ENCODE measurements at regions not wholly inside any gene's neighbourhood (a gene's known extent, or its start where the extent isn't known, plus 50 kb on each side); places are given as distances from the start of the nearest gene placed in this dataset.

GRCh38 chr1:191452586-191452985 is 705.7 kb upstream of the RGS18 start:
- H3K9me3 Mint-ChIP-seq = peaks cover 13 to 21% of the 10 kb centered on the region in 2 donors

GRCh38 chr1:191453487-191453886 is 704.8 kb upstream of the RGS18 start:
- Histone ChIP-seq H3K9me3 (ENCODE audit: control insufficient read depth, insufficient read depth, low read length) (peaks cover 8% of the 10 kb centered on the region), H3K27me3 (ENCODE audit: control insufficient read depth, insufficient read depth, low read length) (no peaks in the 10 kb centered on the region), H3K4me1 (ENCODE audit: control insufficient read depth, insufficient read depth, low read length) (no peaks in the 10 kb centered on the region), H3K4me3 (ENCODE audit: low read length) (no peak overlapping the region), H3K27ac (ENCODE audit: low read length) (no peak overlapping the region), H3K36me3 (ENCODE audit: control insufficient read depth, insufficient read depth, low read length) (no peaks in the 10 kb centered on the region)
- H3K4me1 Mint-ChIP-seq = no peaks in the 10 kb centered on the region
- peaks cover 16 to 26% of the 10 kb centered on the region in 2 donors for H3K9me3 Mint-ChIP-seq
- no peaks in the 10 kb centered on the region for H3K27me3 Mint-ChIP-seq (ENCODE audit: low read depth in 2 of 2)
- H3K27ac Mint-ChIP-seq = no peak overlapping the region
- ATAC-seq = no peak
- no peak overlapping the region for H3K4me3 Mint-ChIP-seq
- peaks cover 11% of the 10 kb centered on the region for H3K36me3 Mint-ChIP-seq
- no peak for TF ChIP-seq CTCF (IDR thresholded peaks at IDR 0.05)
- intact Hi-C loops (cut with micrococcal nuclease) = no loop called here
- no peak for DNase-seq
- WGBS (ENCODE audit: insufficient coverage) = 59% methylated on average over 2 of the region's 2 CpGs

More at GRCh38 chr1:191452586-191452985, 705.7 kb upstream of the RGS18 start:
- no peak for TF ChIP-seq CTCF (IDR thresholded peaks at IDR 0.05)
- peaks cover 10% of the 10 kb centered on the region for H3K9me3 ChIP-seq (ENCODE audit: control insufficient read depth, insufficient read depth, low read length)
- no peak for ATAC-seq
- H3K27me3 Mint-ChIP-seq (ENCODE audit: low read depth in 2 of 2) = no peaks in the 10 kb centered on the region
- H3K27me3 ChIP-seq (ENCODE audit: control insufficient read depth, insufficient read depth, low read length) = no peaks in the 10 kb centered on the region
- intact Hi-C loops (cut with micrococcal nuclease) = no loop called here
- H3K27ac Mint-ChIP-seq = no peak overlapping the region
- no peaks in the 10 kb centered on the region for H3K4me1 Mint-ChIP-seq
- H3K4me1 ChIP-seq (ENCODE audit: control insufficient read depth, insufficient read depth, low read length) = no peaks in the 10 kb centered on the region
- 90% methylated on average over 5 of the region's 5 CpGs for WGBS (ENCODE audit: insufficient coverage)
- H3K27ac ChIP-seq (ENCODE audit: low read length) = no peak overlapping the region
- no peak for DNase-seq
- H3K36me3 ChIP-seq (ENCODE audit: control insufficient read depth, insufficient read depth, low read length) = no peaks in the 10 kb centered on the region
- H3K4me3 ChIP-seq (ENCODE audit: low read length) = no peak overlapping the region
- no peak overlapping the region for H3K4me3 Mint-ChIP-seq
- peaks cover 11% of the 10 kb centered on the region for H3K36me3 Mint-ChIP-seq

GRCh38 chr1:191457889-191458288 is 700.4 kb upstream of the RGS18 start:
- no peak for TF ChIP-seq CTCF (IDR thresholded peaks at IDR 0.05)
- no peaks in the 10 kb centered on the region for H3K4me1 ChIP-seq (ENCODE audit: control insufficient read depth, insufficient read depth, low read length)
- H3K36me3 ChIP-seq (ENCODE audit: control insufficient read depth, insufficient read depth, low read length) = no peaks in the 10 kb centered on the region
- Mint-ChIP-seq H3K4me3 (no peak overlapping the region), H3K27ac (no peak overlapping the region), H3K9me3 (peaks cover 17 to 28% of the 10 kb centered on the region in 2 donors), H3K36me3 (peaks cover 11% of the 10 kb centered on the region), H3K27me3 (ENCODE audit: low read depth in 2 of 2) (no peaks in the 10 kb centered on the region), H3K4me1 (no peaks in the 10 kb centered on the region)
- intact Hi-C loops (cut with micrococcal nuclease) = no loop called here
- DNase-seq (no peak), ATAC-seq (no peak)
- H3K27ac ChIP-seq (ENCODE audit: low read length) = no peak overlapping the region
- no peaks in the 10 kb centered on the region for H3K27me3 ChIP-seq (ENCODE audit: control insufficient read depth, insufficient read depth, low read length)
- H3K9me3 ChIP-seq (ENCODE audit: control insufficient read depth, insufficient read depth, low read length) = no peaks in the 10 kb centered on the region
- no peak overlapping the region for H3K4me3 ChIP-seq (ENCODE audit: low read length)
- WGBS (ENCODE audit: insufficient coverage) = 100% methylated on average over 1 of the region's 3 CpGs

- no peaks in the 10 kb centered on the region for H3K9me3 ChIP-seq (ENCODE audit: control insufficient read depth, insufficient read depth, low read length)
- Mint-ChIP-seq H3K9me3 (peaks cover 20 to 29% of the 10 kb centered on the region in 2 donors), H3K36me3 (peaks cover 11% of the 10 kb centered on the region), H3K4me3 (no peak overlapping the region), H3K4me1 (no peaks in the 10 kb centered on the region), H3K27me3 (ENCODE audit: low read depth in 2 of 2) (no peaks in the 10 kb centered on the region), H3K27ac (no peak overlapping the region)
- TF ChIP-seq CTCF (IDR thresholded peaks at IDR 0.05) = no peak
- no peaks in the 10 kb centered on the region for H3K4me1 ChIP-seq (ENCODE audit: control insufficient read depth, insufficient read depth, low read length)
- ATAC-seq (no peak), DNase-seq (no peak)
- H3K4me3 ChIP-seq (ENCODE audit: low read length) = no peak overlapping the region
- H3K27me3 ChIP-seq (ENCODE audit: control insufficient read depth, insufficient read depth, low read length) = no peaks in the 10 kb centered on the region
- intact Hi-C loops (cut with micrococcal nuclease) = no loop called here
- H3K36me3 ChIP-seq (ENCODE audit: control insufficient read depth, insufficient read depth, low read length) = no peaks in the 10 kb centered on the region
- H3K27ac ChIP-seq (ENCODE audit: low read length) = no peak overlapping the region
These were observed 698.0 kb upstream of the RGS18 start for GRCh38 chr1:191460234-191460633.

All from natural killer cell (primary cell).